Thyroid gland (tissue), 4 donors: ENCODE measurements at regions not wholly inside any gene's neighbourhood (a gene's known extent, or its start where the extent isn't known, plus 50 kb on each side); places are given as distances from the start of the nearest gene placed in this dataset.

Experiments
- CTCF ChIP-seq, 6 experiments: fragments of 200-600 bp in 3 of 6; fragments of 450-650 bp in 3 of 6; sonication (generic) in 3 of 6; IDR thresholded peaks; one replicate each; pipeline ENCODE4 v1.5.1; 2016 to 2019; ENCODE audit warnings: antibody characterized with exemption in 6 of 6, mild to moderate bottlenecking in 2 of 6, inconsistent platforms in 1 of 6, moderate library complexity in 1 of 6
- POLR2A ChIP-seq, 2 donors: fragments of 450-650 bp; IDR thresholded peaks; one replicate each; pipeline ENCODE4 v1.6.1; 2017; ENCODE audit warnings: antibody characterized with exemption in 2 of 2, mild to moderate bottlenecking in 2 of 2, moderate library complexity in 1 of 2

- TF ChIP-seq CTCF (IDR thresholded peaks at IDR 0.05) (no peak), POLR2A (IDR thresholded peaks at IDR 0.05) (no peak)
Observed at GRCh38 chr3:193039058-193039457, 121.4 kb upstream of the MB21D2 start.
